ENCODE measurements at regions not wholly inside any gene's neighbourhood (a gene's known extent, or its start where the extent isn't known, plus 50 kb on each side); places are given as distances from the start of the nearest gene placed in this dataset.

DNA sequence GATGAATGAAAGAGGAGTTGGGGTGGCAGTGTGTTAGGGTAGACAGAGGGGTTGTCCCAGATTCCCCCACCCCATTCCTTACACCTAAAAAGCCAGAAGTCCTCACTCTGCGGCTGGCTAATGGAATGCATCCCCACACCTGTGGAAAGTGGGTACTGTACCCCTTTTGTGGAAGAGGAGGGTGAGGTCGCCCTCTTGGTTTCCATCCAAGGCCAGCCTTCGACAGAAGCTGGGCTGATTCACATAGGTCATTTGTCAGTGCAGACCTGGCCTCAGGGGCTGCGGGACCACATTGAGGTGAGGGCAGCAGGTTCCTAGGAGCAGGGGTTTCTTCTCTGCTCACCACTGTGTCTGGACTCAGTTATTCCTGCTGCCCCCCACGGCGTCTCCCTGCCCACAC lies 671.6 kb downstream of the MATN1 start:
- DNase-seq (ENCODE audit: low read depth, low spot score), result no peak
- H3K27ac ChIP-seq (ENCODE audit: control insufficient read depth, insufficient read depth), result no peak overlapping the region
- in situ Hi-C loops (cut with MboI) (no loop called here), intact Hi-C loops (cut with micrococcal nuclease; ENCODE audit: unreplicated experiment) (no loop called here)
- TF ChIP-seq TCF12 (IDR thresholded peaks at IDR 0.05; ENCODE audit: low read depth, low read length) (no peak), POU2F2 (IDR thresholded peaks at IDR 0.05; ENCODE audit: borderline replicate concordance, low read depth, low read length) (no peak), SREBF2 (IDR thresholded peaks at IDR 0.05; ENCODE audit: low read length) (no peak), RBBP5 (conservative IDR thresholded peaks at IDR 0.05) (no peak)
- TF ChIP-seq, protein P1, sequence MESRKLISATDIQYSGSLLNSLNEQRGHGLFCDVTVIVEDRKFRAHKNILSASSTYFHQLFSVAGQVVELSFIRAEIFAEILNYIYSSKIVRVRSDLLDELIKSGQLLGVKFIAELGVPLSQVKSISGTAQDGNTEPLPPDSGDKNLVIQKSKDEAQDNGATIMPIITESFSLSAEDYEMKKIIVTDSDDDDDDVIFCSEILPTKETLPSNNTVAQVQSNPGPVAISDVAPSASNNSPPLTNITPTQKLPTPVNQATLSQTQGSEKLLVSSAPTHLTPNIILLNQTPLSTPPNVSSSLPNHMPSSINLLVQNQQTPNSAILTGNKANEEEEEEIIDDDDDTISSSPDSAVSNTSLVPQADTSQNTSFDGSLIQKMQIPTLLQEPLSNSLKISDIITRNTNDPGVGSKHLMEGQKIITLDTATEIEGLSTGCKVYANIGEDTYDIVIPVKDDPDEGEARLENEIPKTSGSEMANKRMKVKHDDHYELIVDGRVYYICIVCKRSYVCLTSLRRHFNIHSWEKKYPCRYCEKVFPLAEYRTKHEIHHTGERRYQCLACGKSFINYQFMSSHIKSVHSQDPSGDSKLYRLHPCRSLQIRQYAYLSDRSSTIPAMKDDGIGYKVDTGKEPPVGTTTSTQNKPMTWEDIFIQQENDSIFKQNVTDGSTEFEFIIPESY (IDR thresholded peaks at IDR 0.05), result no peak
- TF ChIP-seq, protein P2, sequence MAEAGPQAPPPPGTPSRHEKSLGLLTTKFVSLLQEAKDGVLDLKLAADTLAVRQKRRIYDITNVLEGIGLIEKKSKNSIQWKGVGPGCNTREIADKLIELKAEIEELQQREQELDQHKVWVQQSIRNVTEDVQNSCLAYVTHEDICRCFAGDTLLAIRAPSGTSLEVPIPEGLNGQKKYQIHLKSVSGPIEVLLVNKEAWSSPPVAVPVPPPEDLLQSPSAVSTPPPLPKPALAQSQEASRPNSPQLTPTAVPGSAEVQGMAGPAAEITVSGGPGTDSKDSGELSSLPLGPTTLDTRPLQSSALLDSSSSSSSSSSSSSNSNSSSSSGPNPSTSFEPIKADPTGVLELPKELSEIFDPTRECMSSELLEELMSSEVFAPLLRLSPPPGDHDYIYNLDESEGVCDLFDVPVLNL (IDR thresholded peaks at IDR 0.05; ENCODE audit: low read depth, low read length), result no peak
- no peaks in the 10 kb centered on the region for H4K20me1 ChIP-seq (ENCODE audit: control insufficient read depth, insufficient read depth)
- H3K9me3 ChIP-seq (replicated peaks; ENCODE audit: control insufficient read depth, insufficient read depth, low read length), result no peaks in the 10 kb centered on the region
- no peak overlapping the region for H3K4me2 ChIP-seq (ENCODE audit: control insufficient read depth, insufficient read depth)
- POLR2A ChIA-PET, result no interaction called here
- no peaks in the 10 kb centered on the region for H3K4me1 ChIP-seq (ENCODE audit: control insufficient read depth, insufficient read depth, low read length)
- H3K27me3 ChIP-seq (replicated peaks in 1 of 2; ENCODE audit: control insufficient read depth in 2 of 2, insufficient read depth in 2 of 2, low read length in 1 of 2), result peaks cover 0 to 3% of the 10 kb centered on the region in 2 experiments; a peak in 1 of 4 replicates
- RAD21 ChIA-PET (ENCODE audit: unreplicated experiment), result no interaction called here
- no TSS peak for BruUV-seq (replicated peaks)
- FAIRE-seq, result no peak
- no peak for ATAC-seq
- WGBS (ENCODE audit: insufficient coverage, insufficient replicate concordance, low lambda C conversion rate, missing lambda C conversion rate), result 7% methylated on average over 6 of the region's 6 CpGs
- H3K4me3 ChIP-seq, result no peak overlapping the region
- SMC1A ChIA-PET (ENCODE audit: uncharacterized antibody, unreplicated experiment), result no interaction called here
- no peaks in the 10 kb centered on the region for H3K36me3 ChIP-seq (ENCODE audit: control insufficient read depth in 2 of 2, insufficient read depth in 2 of 2, low read length in 1 of 2)
- no peak overlapping the region for H2AFZ ChIP-seq (ENCODE audit: control insufficient read depth, low read depth, low read length)
- no peak overlapping the region for H3K9ac ChIP-seq (ENCODE audit: control insufficient read depth, insufficient read depth, low read length)
- H3K79me2 ChIP-seq (ENCODE audit: control insufficient read depth, insufficient read depth, low read length), result no peaks in the 10 kb centered on the region
- CTCF ChIA-PET, result no interaction called here
